GM19455 (cell line): ENCODE measurements at regions not wholly inside any gene's neighbourhood (a gene's known extent, or its start where the extent isn't known, plus 50 kb on each side); places are given as distances from the start of the nearest gene placed in this dataset.
"Not testable (repeated sequence)": the region's sequence is repeated elsewhere in the genome, so short reads cannot be mapped to it uniquely, and the experiment has no call there.

Experiments
- ATAC-seq: cut with Tn5 transposase; IDR thresholded peaks from one replicate; pipeline ENCODE4 v1.9.1; 2021; ENCODE audit not compliant: unreplicated experiment

DNA sequence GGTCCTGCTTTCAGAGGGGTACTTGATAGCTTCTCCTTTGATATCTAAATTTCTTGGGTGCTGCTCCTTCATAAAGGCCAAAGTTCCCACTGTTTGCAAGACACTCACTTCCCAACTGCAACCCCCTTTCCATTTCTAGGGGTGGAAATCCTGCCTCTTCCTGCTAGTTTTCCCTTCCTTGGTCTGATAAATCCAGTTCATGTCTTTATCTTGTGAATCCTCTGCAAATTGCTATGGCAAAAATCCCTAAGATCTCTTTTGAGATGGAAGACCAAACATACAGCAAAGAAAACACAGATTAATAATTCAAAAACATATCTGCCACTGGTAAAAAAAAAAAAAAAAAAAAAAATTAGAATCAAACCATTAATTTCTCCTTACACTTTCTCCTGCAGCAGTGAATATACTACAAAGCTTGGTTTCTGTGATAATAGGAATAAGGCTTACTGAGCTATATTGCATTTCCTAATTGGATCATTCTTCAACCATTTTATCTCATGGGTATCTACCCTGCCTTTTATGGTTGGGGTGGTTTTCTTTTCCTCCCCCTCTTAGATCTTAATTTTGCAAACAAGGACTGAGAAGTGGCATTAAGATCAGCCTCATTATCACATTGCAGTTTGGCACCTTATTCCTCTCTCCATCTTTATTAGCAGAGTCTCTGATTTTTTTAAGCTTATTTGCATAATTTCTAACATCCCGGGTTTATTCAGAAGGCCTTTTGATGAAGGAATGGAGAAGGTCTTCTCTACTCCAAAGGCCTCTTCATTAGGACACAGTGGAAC lies 439.1 kb downstream of the XYLT1 start:
- ATAC-seq = no peak

DNA sequence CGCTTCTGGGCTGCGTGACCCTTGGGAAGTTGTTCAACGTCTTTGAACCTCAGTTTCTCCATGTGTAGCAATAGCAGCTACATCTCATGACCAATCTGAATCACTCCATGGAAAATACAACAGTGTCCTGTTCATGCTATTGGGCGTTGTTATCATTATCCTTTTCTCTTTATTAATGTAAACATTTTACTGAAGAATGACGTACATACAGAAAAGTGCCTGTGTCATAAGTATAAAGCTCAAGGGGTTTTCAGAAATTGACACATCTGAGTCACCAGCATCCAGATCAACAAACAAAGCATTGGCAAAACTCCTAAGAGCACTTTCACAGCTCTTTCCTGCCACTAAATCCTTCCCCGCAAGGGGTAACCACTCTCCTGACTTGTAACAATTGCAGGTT lies 438.4 kb downstream of the XYLT1 start:
- no peak for ATAC-seq

DNA sequence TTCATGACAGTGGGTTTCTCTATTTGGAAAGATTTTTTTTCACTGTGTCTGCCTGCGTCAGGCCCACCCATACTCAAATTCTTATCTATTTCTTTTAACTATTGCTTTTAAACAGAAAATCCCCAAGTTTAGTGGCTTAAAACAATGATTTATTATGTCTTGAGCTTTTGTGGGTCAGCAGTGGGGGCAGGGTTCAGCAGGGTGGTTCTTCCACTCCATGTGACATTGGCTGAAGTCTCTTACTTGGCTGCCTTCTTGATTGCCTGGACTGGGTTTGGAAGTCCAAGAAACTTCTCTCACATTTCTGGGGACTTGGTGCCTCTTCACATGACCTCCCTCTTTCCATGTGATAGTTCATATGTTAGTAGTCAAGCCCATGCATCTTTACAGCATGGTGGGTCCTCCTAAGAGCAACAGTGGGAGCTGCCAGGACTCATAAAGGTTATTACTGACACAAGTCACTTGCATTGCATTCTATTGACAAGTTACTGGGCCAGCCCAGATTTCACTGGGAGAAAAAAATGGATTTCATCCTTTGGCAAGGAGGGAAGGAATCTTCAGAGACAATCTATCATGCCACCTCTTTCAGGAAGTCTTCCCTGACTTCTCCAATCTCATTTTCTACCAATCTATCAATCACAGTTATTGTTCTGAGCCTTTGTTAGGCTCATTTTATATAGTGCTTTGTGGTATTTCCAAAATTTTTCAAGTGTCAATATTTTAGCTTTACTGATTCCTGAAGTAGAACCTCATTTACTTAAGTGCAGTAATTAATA lies 436.1 kb downstream of the XYLT1 start:
- no peak for ATAC-seq

DNA sequence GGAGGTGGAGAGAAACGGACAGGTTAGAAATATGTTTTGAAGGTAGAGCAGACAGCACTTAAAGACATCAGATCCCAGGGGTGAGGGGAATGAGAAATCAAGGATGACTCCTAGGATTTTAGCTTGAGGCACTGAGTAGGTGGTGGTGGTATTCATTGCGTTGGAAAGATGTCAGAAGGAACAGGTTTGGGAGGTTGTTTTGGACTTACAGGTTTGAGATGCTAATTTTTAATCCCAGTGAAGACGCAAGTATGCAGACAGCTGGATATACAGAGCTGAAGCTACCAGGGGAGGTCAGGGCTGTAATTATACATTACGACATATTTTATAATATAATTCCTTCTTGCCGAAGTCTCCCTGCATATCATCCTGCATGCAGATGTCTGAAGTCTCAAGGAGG lies 433.3 kb downstream of the XYLT1 start:
- ATAC-seq = no peak

DNA sequence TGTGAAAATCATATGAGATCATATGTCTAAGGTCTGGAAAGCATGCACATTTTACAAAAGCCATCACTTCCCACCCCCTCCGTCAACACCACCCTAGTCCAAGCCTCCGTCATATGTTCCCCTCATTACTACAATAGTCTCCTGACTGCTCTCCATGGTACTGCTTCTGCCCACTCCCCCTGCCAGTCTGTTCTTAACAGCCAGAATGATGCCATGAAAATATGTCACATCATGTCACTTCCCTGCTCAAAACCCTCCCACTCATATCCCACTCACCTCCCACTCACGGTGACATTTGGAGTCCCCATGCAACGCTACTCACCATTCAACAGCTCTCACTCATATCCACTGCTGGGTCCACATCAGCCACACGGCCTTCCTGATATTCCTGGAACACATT lies 432.3 kb downstream of the XYLT1 start:
- no peak for ATAC-seq

DNA sequence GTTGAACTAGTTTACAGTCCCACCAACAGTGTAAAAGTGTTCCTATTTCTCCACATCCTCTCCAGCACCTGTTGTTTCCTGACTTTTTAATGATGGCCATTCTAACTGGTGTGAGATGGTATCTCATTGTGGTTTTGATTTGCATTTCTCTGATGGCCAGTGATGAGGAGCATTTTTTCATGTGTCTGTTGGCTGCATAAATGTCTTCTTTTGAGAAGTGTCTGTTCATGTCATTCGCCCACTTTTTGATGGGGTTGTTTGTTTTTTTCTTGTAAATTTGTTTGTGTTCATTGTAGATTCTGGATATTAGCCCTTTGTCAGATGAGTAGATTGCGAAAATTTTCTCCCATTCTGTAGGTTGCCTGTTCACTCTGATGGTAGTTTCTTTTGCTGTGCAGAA lies 421.7 kb downstream of the XYLT1 start:
- not testable (repeated sequence) for ATAC-seq

DNA sequence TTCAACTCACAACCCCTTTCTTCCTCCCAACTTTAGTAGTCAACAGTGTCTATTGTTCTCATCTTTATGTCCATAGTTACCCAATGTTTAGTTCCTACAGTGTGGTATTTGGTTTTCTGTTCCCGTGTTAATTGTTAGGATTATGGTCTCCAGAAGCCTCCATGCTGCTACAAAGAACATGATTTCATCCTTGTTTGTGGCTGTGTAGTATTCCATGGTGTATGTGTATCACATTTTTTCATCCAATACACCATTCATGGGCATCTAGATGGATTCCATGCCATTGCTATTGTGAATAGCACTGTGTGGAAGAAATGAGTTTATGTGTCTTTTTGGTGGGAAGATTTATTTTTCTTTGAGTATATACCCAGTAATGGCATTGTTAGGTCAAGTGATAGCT lies 420.3 kb downstream of the XYLT1 start:
- no peak for ATAC-seq
